HCT116 (cell line): ENCODE measurements at regions not wholly inside any gene's neighbourhood (a gene's known extent, or its start where the extent isn't known, plus 50 kb on each side); places are given as distances from the start of the nearest gene placed in this dataset.

Experiments
- ATAC-seq: fragments of 200-7000 bp; cut with Tn5 transposase; 2 replicates; pipeline ENCODE4 v1.9.1; 2020; ENCODE audit warnings: mild to moderate bottlenecking, moderate library complexity
- BruUV-seq: library from RNA; stranded (reverse); fragments of 400-500 nt; replicated peaks from 2 replicates; lab custom pipeline; 2021; lab: Mats Ljungman, UMichigan
- CTCF ChIA-PET: fragments of 300-600 bp; sonication (Branson Sonifier 250); formaldehyde crosslinking; loops from one replicate; lab custom pipeline; 2021; ENCODE audit warnings: antibody characterized with exemption; lab: Charles Lee
- POLR2A ChIA-PET: fragments of 300-600, 350-600 bp; sonication (Branson Sonifier 250); formaldehyde crosslinking; loops from one replicate; lab custom pipeline; 2021; ENCODE audit warnings: antibody characterized with exemption; lab: Charles Lee
- RAD21 ChIA-PET, 2 experiments: fragments of 300-600 bp; sonication (Branson Sonifier 250); formaldehyde crosslinking; loops; one replicate each; lab custom pipeline; 2023; ENCODE audit warnings: low total read pairs in 2 of 2; ENCODE audit not compliant: uncharacterized antibody in 2 of 2, unreplicated experiment in 2 of 2, low non-redundant PET in 1 of 2; lab: Charles Lee
- DNase-seq: peaks from one replicate; pipeline ENCODE4 v3.0.0-alpha.2; 2010; ENCODE audit warnings: low read depth, low spot score
- H2AFZ ChIP-seq: fragments of 200-600 bp; shearing (Covaris generic), sonication (generic); 2 replicates; pipeline ENCODE4 v1.6.1; 2017; ENCODE audit warnings: low read depth, mixed run types, mixed read lengths, antibody characterized with exemption, low read length; ENCODE audit not compliant: poor library complexity, severe bottlenecking
- H3K27ac ChIP-seq: 2 replicates; pipeline ENCODE4 v1.5.1; 2012; ENCODE audit warnings: low read depth, low read length
- H3K27me3 ChIP-seq: fragments of 200-600 bp; sonication (generic); 2 replicates; pipeline ENCODE4 v1.6.1; 2016; ENCODE audit warnings: mixed run types, low read length, mixed read lengths; ENCODE audit not compliant: insufficient read depth
- H3K36me3 ChIP-seq, 2 experiments: fragments of 200-500 bp in 1 of 2; fragments of 200-600 bp in 1 of 2; sonication (Bioruptor generic) in 1 of 2; sonication (generic) in 1 of 2; 2 replicates each; pipeline versions ENCODE4 v1.5.1 to v1.6.1; 2014 to 2016; ENCODE audit warnings: low read length in 2 of 2, inconsistent platforms in 1 of 2, mixed read lengths in 1 of 2, mixed run types in 1 of 2; ENCODE audit not compliant: insufficient read depth in 2 of 2, control insufficient read depth in 1 of 2
- H3K4me1 ChIP-seq, 2 experiments: fragments of 200-600 bp in 1 of 2; sonication (generic) in 1 of 2; 2 replicates each; pipeline versions ENCODE4 v1.5.1 to v1.6.1; 2012 to 2017; ENCODE audit warnings: low read length in 2 of 2, inconsistent platforms in 1 of 2, mild to moderate bottlenecking in 1 of 2, mixed read lengths in 1 of 2, mixed run types in 1 of 2, moderate library complexity in 1 of 2; ENCODE audit not compliant: insufficient read depth in 2 of 2, control insufficient read depth in 1 of 2
- H3K4me2 ChIP-seq: fragments of 200-600 bp; sonication (generic); 2 replicates; pipeline ENCODE4 v1.6.1; 2017; ENCODE audit warnings: mixed run types, low read length, mixed read lengths
- H3K4me3 ChIP-seq, 2 experiments: fragments of 200-600 bp in 1 of 2; sonication (generic) in 1 of 2; replicated peaks in 1 of 2; 2 replicates each; pipeline ENCODE4 v1.5.1; 2011 to 2016; ENCODE audit warnings: low read length in 2 of 2, control low read depth in 1 of 2, low read depth in 1 of 2, mild to moderate bottlenecking in 1 of 2, mixed read lengths in 1 of 2, mixed run types in 1 of 2
- H3K79me2 ChIP-seq: fragments of 200-600 bp; sonication (generic); 2 replicates; pipeline ENCODE4 v1.6.1; 2017; ENCODE audit warnings: mild to moderate bottlenecking, mixed run types, low read length, moderate library complexity, mixed read lengths; ENCODE audit not compliant: insufficient read depth
- H3K9ac ChIP-seq: fragments of 200-600 bp; sonication (generic); 2 replicates; pipeline ENCODE4 v1.6.1; 2016; ENCODE audit warnings: low read length, mixed read lengths
- H3K9me2 ChIP-seq: fragments of 200-600 bp; sonication (generic), shearing (Covaris generic); 2 replicates; pipeline ENCODE4 v1.6.1; 2017; ENCODE audit warnings: mixed run types, mild to moderate bottlenecking, moderate library complexity; ENCODE audit not compliant: insufficient read depth
- H3K9me3 ChIP-seq, 2 experiments: fragments of 200-500 bp in 1 of 2; fragments of 200-600 bp in 1 of 2; sonication (Bioruptor generic) in 1 of 2; sonication (generic) in 1 of 2; 2 replicates each; pipeline ENCODE4 v1.6.1; 2014 to 2017; ENCODE audit warnings: low read length in 2 of 2, mixed read lengths in 2 of 2, inconsistent platforms in 1 of 2, low read depth in 1 of 2, mild to moderate bottlenecking in 1 of 2, mixed run types in 1 of 2, moderate library complexity in 1 of 2; ENCODE audit not compliant: control insufficient read depth in 1 of 2, insufficient read depth in 1 of 2
- H4K20me1 ChIP-seq: fragments of 200-600 bp; sonication (generic), shearing (Covaris generic); 2 replicates; pipeline ENCODE4 v1.6.1; 2017; ENCODE audit warnings: mixed run types, mild to moderate bottlenecking, moderate library complexity; ENCODE audit not compliant: insufficient read depth
- ATF3 ChIP-seq: IDR thresholded peaks from 2 replicates; pipeline ENCODE4 v1.6.1; 2012
- CEBPB ChIP-seq: IDR thresholded peaks from 2 replicates; pipeline ENCODE4 v1.6.1; 2012; ENCODE audit warnings: low read depth
- EGR1 ChIP-seq: IDR thresholded peaks from 2 replicates; pipeline ENCODE4 v1.6.1; 2012; ENCODE audit warnings: low read depth
- EZH2 ChIP-seq: fragments of 200-600 bp; sonication (generic); IDR thresholded peaks from 2 replicates; pipeline ENCODE4 v1.6.1; 2017; ENCODE audit warnings: antibody characterized with exemption, mixed run types
- EZH2phosphoT487 ChIP-seq: fragments of 200-600 bp; IDR thresholded peaks from 2 replicates; pipeline ENCODE4 v1.6.1; 2018; ENCODE audit warnings: antibody characterized with exemption, borderline replicate concordance
- POLR2AphosphoS5 ChIP-seq: IDR thresholded peaks from 2 replicates; pipeline ENCODE4 v1.6.1; 2011; ENCODE audit warnings: mild to moderate bottlenecking, low read depth, low read length, moderate library complexity
- RAD21 ChIP-seq: IDR thresholded peaks from 2 replicates; pipeline ENCODE4 v1.6.1; 2012; ENCODE audit warnings: low read depth, mild to moderate bottlenecking
- SRF ChIP-seq: IDR thresholded peaks from 2 replicates; pipeline ENCODE4 v1.6.1; 2012; ENCODE audit warnings: low read depth
- ZBTB33 ChIP-seq: IDR thresholded peaks from 2 replicates; pipeline ENCODE4 v1.6.1; 2011; ENCODE audit warnings: mild to moderate bottlenecking, low read length, moderate library complexity; ENCODE audit not compliant: insufficient replicate concordance; ENCODE audit errors: extremely low read depth
- ZFX ChIP-seq: fragments of 450-650 bp; IDR thresholded peaks from 2 replicates; pipeline ENCODE4 v1.6.1; 2017
- intact Hi-C: fragments of 100-400 bp; cut with micrococcal nuclease; formaldehyde crosslinking; loops from 2 replicates; pipeline ENCODE4 v1.10.0; 2022

- DNase-seq: no peak
- H3K4me1 ChIP-seq: no peaks in the 10 kb centered on the region
- no peaks in the 10 kb centered on the region; a peak in 1 of 4 replicates for H3K36me3 ChIP-seq
- no peak overlapping the region for H3K27ac ChIP-seq
- H2AFZ ChIP-seq: no peak overlapping the region
- no peak overlapping the region for H3K4me2 ChIP-seq
- ATAC-seq: no peak
- TF ChIP-seq POLR2AphosphoS5 (no peak), ZFX (no peak), SRF (no peak), ATF3 (no peak), CEBPB (no peak), RAD21 (no peak), EZH2 (no peak), EZH2phosphoT487 (no peak), ZBTB33 (no peak), EGR1 (no peak)
- TF ChIP-seq, all 23 proteins: peak for 0
- no peak overlapping the region for H3K4me3 ChIP-seq
- CTCF ChIA-PET: no interaction called here
- POLR2A ChIA-PET: no interaction called here
- H3K9ac ChIP-seq: no peak overlapping the region
- H3K27me3 ChIP-seq: no peaks in the 10 kb centered on the region
- peaks cover 0 to 14% of the 10 kb centered on the region in 2 experiments; a peak in 2 of 4 replicates for H3K9me3 ChIP-seq
- no peaks in the 10 kb centered on the region for H3K9me2 ChIP-seq
- H4K20me1 ChIP-seq: no peaks in the 10 kb centered on the region
- BruUV-seq: no TSS peak
- RAD21 ChIA-PET: no interaction called here
- intact Hi-C loops: no loop called here
- no peaks in the 10 kb centered on the region for H3K79me2 ChIP-seq
These were observed 142.3 kb downstream of the OR4C45 start for GRCh38 chr11:50174975-50175374.
